ENCODE measurements at regions not wholly inside any gene's neighbourhood (a gene's known extent, or its start where the extent isn't known, plus 50 kb on each side); places are given as distances from the start of the nearest gene placed in this dataset.

DNA sequence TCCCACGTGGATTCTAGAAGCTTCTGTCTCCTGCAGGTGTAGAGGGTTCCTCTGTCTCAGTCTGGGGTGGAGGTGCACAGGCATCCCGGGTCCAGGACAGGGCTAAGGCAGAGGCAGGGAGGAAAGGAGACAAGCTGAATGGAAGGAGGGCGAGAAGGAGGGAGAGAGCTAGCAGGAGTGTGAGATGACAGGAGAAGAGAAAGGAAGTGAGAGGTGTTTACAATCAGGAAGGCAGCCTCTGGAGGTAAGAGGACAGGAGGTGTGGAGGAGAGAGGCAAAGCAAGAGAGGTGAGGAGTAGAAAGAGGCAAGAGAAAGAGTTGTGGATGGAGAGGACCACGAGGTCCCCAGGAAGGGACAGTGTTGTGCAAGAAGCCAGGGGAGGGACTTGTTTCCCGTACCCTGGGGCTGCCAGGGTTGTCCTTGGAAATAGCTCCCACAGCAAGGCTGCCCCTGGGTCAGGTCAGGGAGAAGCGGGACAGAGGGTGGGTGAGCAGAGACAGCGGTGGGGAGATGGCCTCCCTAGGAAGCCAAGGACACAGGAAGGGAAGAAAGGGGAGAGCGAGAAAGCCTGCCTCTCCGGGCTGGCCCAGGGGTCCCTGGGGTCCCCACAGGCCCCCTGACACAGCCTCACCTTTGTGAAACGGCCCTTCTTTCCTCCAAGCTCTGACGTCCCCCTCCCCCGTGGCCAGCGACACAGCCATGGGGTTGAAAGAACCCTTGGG lies 136.9 kb downstream of the CYP26B1 start:
- Histone ChIP-seq H3K27ac (no peak overlapping the region), H3K4me3 (no peak overlapping the region), H3K9me3 (no peaks in the 10 kb centered on the region), H3K36me3 (no peaks in the 10 kb centered on the region), H3K4me1 (no peaks in the 10 kb centered on the region), H3K27me3 (peaks cover 7% of the 10 kb centered on the region)
- peak; percentile 52 to 68 for DNase-seq (ENCODE audit: low spot score in 2 of 2)
- 85% methylated on average over 13 of the region's 13 CpGs for whole genome bisulfite sequencing
- TF ChIP-seq POLR2AphosphoS5 (IDR thresholded peaks at IDR 0.05) (no peak), POLR2A (IDR thresholded peaks at IDR 0.05) (no peak)
- TF ChIP-seq, protein P1, sequence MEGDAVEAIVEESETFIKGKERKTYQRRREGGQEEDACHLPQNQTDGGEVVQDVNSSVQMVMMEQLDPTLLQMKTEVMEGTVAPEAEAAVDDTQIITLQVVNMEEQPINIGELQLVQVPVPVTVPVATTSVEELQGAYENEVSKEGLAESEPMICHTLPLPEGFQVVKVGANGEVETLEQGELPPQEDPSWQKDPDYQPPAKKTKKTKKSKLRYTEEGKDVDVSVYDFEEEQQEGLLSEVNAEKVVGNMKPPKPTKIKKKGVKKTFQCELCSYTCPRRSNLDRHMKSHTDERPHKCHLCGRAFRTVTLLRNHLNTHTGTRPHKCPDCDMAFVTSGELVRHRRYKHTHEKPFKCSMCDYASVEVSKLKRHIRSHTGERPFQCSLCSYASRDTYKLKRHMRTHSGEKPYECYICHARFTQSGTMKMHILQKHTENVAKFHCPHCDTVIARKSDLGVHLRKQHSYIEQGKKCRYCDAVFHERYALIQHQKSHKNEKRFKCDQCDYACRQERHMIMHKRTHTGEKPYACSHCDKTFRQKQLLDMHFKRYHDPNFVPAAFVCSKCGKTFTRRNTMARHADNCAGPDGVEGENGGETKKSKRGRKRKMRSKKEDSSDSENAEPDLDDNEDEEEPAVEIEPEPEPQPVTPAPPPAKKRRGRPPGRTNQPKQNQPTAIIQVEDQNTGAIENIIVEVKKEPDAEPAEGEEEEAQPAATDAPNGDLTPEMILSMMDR (IDR thresholded peaks at IDR 0.05), result no peak

DNA sequence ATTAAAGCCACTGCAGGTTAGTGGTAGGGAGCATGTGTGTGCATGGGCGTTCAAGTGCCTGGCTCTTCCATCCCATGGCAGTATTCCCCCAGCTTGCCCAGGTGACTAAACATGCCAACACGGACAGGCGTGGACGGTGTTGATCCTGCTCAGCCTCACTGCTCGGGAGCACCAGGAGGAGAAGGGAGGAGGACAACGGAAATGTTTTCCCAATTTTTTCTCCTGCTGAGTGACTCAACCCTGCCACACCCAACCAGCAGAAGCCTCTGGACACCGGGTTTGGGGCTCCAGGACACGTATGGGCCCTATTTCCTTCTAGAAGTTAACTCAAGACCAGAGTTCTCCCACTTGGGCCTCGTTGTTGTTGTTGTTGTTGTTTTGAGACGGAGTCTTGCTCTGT lies 139.1 kb downstream of the CYP26B1 start:
- 79% methylated on average over 10 of the region's 10 CpGs for WGBS
- peaks cover 7% of the 10 kb centered on the region for H3K27me3 ChIP-seq
- no peak overlapping the region for H3K4me3 ChIP-seq
- H3K9me3 ChIP-seq, result no peaks in the 10 kb centered on the region
- H3K36me3 ChIP-seq, result no peaks in the 10 kb centered on the region
- TF ChIP-seq POLR2A (IDR thresholded peaks at IDR 0.05), result no peak
- TF ChIP-seq POLR2AphosphoS5 (IDR thresholded peaks at IDR 0.05), result no peak
- TF ChIP-seq EP300 (IDR thresholded peaks at IDR 0.05), result no peak
- TF ChIP-seq, protein P1 (IDR thresholded peaks at IDR 0.05), result no peak
- H3K27ac ChIP-seq, result peak overlapping the region; percentile 17
- peak; percentile 29 to 44 for DNase-seq (ENCODE audit: low spot score in 2 of 2)
- peaks cover 5% of the 10 kb centered on the region for H3K4me1 ChIP-seq

DNA sequence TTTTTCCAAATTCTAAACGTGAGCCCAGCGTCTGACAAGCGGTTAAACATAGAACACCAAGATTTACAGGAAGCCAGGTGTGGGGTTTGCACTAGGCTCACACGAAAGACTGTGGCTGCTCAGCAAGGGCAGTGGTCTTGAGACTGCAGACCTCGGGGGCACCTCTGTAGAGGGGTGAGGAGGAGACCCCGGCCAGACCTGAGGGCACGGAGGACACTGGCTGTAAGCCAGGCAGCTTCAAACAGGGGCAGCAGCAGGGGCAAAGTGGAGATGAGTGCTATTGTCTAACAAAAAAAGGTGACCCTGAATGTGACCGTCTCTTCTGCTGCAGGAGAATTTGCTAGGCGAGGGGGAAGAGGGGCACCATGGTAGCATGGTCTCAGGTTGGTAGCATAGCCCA lies 140.3 kb downstream of the CYP26B1 start:
- H3K4me1 ChIP-seq, result peaks cover 9% of the 10 kb centered on the region
- no peaks in the 10 kb centered on the region for H3K36me3 ChIP-seq
- no peak overlapping the region for H3K4me3 ChIP-seq
- 87% methylated on average over 9 of the region's 9 CpGs for WGBS
- DNase-seq (ENCODE audit: low spot score in 2 of 2), result peak; percentile 28 to 53
- H3K27ac ChIP-seq, result no peak overlapping the region
- H3K9me3 ChIP-seq, result no peaks in the 10 kb centered on the region
- peaks cover 7% of the 10 kb centered on the region for H3K27me3 ChIP-seq
- TF ChIP-seq, protein P1 (IDR thresholded peaks at IDR 0.05), result no peak
- no peak for TF ChIP-seq EP300 (IDR thresholded peaks at IDR 0.05)
- TF ChIP-seq POLR2AphosphoS5 (IDR thresholded peaks at IDR 0.05), result no peak
- TF ChIP-seq POLR2A (IDR thresholded peaks at IDR 0.05), result no peak

DNA sequence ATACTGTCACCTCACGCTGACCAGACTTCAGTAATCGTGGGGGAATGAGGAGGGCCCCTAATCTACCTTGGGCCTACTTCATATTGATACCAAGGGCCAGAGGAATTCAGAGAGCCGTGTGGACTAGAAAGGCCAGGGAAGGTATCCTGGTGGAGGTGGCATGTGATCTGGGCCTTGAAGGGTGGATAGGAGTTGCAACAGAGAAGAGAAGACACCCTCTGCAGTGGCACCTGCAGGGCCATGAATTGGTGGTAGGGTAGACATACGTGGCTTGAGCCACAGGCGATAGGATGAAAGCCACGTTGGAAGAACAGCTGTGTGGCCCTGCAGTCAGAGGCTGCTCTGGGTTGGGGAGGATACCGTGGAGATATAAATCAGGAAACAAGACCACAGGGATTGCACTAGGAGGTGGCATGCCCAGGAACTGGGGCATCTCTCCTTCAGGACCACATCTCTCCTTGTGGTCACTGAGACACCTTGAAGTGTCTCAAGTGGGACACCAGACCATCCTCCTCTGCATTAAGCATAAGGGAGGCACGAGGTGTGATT lies 141.4 kb downstream of the CYP26B1 start:
- peak in 1 of 2 donors; percentile 45 for DNase-seq (ENCODE audit: low spot score in 2 of 2)
- Histone ChIP-seq H3K4me3 (no peak overlapping the region), H3K27ac (no peak overlapping the region), H3K36me3 (no peaks in the 10 kb centered on the region), H3K4me1 (peaks cover 16% of the 10 kb centered on the region), H3K9me3 (no peaks in the 10 kb centered on the region), H3K27me3 (peaks cover 3% of the 10 kb centered on the region)
- WGBS, result 92% methylated on average over 8 of the region's 8 CpGs
- TF ChIP-seq EP300 (IDR thresholded peaks at IDR 0.05) (no peak), POLR2AphosphoS5 (IDR thresholded peaks at IDR 0.05) (no peak), POLR2A (IDR thresholded peaks at IDR 0.05) (no peak)
- TF ChIP-seq, protein P1 (IDR thresholded peaks at IDR 0.05), result no peak

DNA sequence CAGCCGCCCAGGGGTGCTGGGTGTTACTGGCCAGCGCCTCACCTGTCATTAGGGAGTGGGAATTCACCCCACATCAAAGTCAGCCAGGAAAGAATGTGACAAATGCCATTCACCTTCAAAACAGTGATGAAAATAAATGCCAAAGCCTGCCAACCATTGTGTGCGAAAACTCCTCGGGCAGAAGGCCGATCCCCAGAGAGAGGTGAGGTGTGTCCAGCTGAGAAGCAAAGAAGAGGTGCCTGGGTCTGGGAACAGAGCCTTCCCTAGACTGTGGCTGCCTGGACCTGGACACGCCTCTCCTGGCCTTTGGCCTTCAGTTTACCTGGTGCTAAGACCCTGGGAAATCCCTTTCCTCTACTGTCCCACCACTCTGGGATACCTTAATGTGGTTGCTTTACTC lies 142.7 kb downstream of the CYP26B1 start:
- no peak for TF ChIP-seq POLR2A (IDR thresholded peaks at IDR 0.05)
- TF ChIP-seq POLR2AphosphoS5 (IDR thresholded peaks at IDR 0.05), result no peak
- TF ChIP-seq, protein P1 (IDR thresholded peaks at IDR 0.05), result no peak
- TF ChIP-seq EP300 (IDR thresholded peaks at IDR 0.05), result no peak
- WGBS, result 80% methylated on average over 6 of the region's 6 CpGs
- no peak for DNase-seq (ENCODE audit: low spot score in 2 of 2)

More for the DNA sequence above, 142.7 kb downstream of the CYP26B1 start:
- Histone ChIP-seq H3K27ac (no peak overlapping the region), H3K4me3 (no peak overlapping the region), H3K27me3 (peaks cover 5% of the 10 kb centered on the region), H3K36me3 (no peaks in the 10 kb centered on the region), H3K9me3 (no peaks in the 10 kb centered on the region), H3K4me1 (peaks cover 16% of the 10 kb centered on the region)
